GM12891 (cell line): ENCODE measurements at regions not wholly inside any gene's neighbourhood (a gene's known extent, or its start where the extent isn't known, plus 50 kb on each side); places are given as distances from the start of the nearest gene placed in this dataset.

ENCODE experiments used
- POLR2A ChIP-seq: IDR thresholded peaks from 2 replicates; pipeline ENCODE4 v1.6.1; 2011; ENCODE audit warnings: low read depth, low read length, control low read depth
- POLR2AphosphoS5 ChIP-seq: IDR thresholded peaks from 2 replicates; pipeline ENCODE4 v1.6.1; 2011; ENCODE audit warnings: low read depth, low read length, control low read depth
- POU2F2 ChIP-seq: IDR thresholded peaks from 2 replicates; pipeline ENCODE4 v1.6.1; 2011; ENCODE audit warnings: low read depth, mild to moderate bottlenecking, control low read depth, low read length, moderate library complexity
- SPI1 ChIP-seq: IDR thresholded peaks from 2 replicates; pipeline ENCODE4 v1.6.1; 2011; ENCODE audit warnings: low read depth, low read length, control low read depth
- TAF1 ChIP-seq: IDR thresholded peaks from 2 replicates; pipeline ENCODE4 v1.6.1; 2011; ENCODE audit warnings: low read depth, low read length, control low read depth

- TF ChIP-seq POLR2A, result no peak
- TF ChIP-seq POLR2AphosphoS5, result no peak
- TF ChIP-seq SPI1, result no peak
- TF ChIP-seq TAF1, result no peak
- TF ChIP-seq POU2F2, result no peak
These were observed 88.2 kb upstream of the SEPTIN5 start for GRCh38 chr22:19626042-19626587.
